HCT116 (cell line): ENCODE measurements at regions not wholly inside any gene's neighbourhood (a gene's known extent, or its start where the extent isn't known, plus 50 kb on each side); places are given as distances from the start of the nearest gene placed in this dataset.

Experiments used
- ATAC-seq: fragments of 200-7000 bp; cut with Tn5 transposase; 2 replicates; pipeline ENCODE4 v1.9.1; 2020; ENCODE audit warnings: mild to moderate bottlenecking, moderate library complexity
- BruUV-seq: library from RNA; stranded (reverse); fragments of 400-500 nt; replicated peaks from 2 replicates; lab custom pipeline; 2021; lab: Mats Ljungman, UMichigan
- CTCF ChIA-PET: fragments of 300-600 bp; sonication (Branson Sonifier 250); formaldehyde crosslinking; loops from one replicate; lab custom pipeline; 2021; ENCODE audit warnings: antibody characterized with exemption; lab: Charles Lee
- POLR2A ChIA-PET: fragments of 300-600, 350-600 bp; sonication (Branson Sonifier 250); formaldehyde crosslinking; loops from one replicate; lab custom pipeline; 2021; ENCODE audit warnings: antibody characterized with exemption; lab: Charles Lee
- RAD21 ChIA-PET, 2 experiments: fragments of 300-600 bp; sonication (Branson Sonifier 250); formaldehyde crosslinking; loops; one replicate each; lab custom pipeline; 2023; ENCODE audit warnings: low total read pairs in 2 of 2; ENCODE audit not compliant: uncharacterized antibody in 2 of 2, unreplicated experiment in 2 of 2, low non-redundant PET in 1 of 2; lab: Charles Lee
- DNase-seq: peaks from one replicate; pipeline ENCODE4 v3.0.0-alpha.2; 2010; ENCODE audit warnings: low read depth, low spot score
- H2AFZ ChIP-seq: fragments of 200-600 bp; shearing (Covaris generic), sonication (generic); 2 replicates; pipeline ENCODE4 v1.6.1; 2017; ENCODE audit warnings: low read depth, mixed run types, mixed read lengths, antibody characterized with exemption, low read length; ENCODE audit not compliant: poor library complexity, severe bottlenecking
- H3K27ac ChIP-seq: 2 replicates; pipeline ENCODE4 v1.5.1; 2012; ENCODE audit warnings: low read depth, low read length
- H3K27me3 ChIP-seq: fragments of 200-600 bp; sonication (generic); 2 replicates; pipeline ENCODE4 v1.6.1; 2016; ENCODE audit warnings: mixed run types, low read length, mixed read lengths; ENCODE audit not compliant: insufficient read depth
- H3K36me3 ChIP-seq, 2 experiments: fragments of 200-500 bp in 1 of 2; fragments of 200-600 bp in 1 of 2; sonication (Bioruptor generic) in 1 of 2; sonication (generic) in 1 of 2; 2 replicates each; pipeline versions ENCODE4 v1.5.1 to v1.6.1; 2014 to 2016; ENCODE audit warnings: low read length in 2 of 2, inconsistent platforms in 1 of 2, mixed read lengths in 1 of 2, mixed run types in 1 of 2; ENCODE audit not compliant: insufficient read depth in 2 of 2, control insufficient read depth in 1 of 2
- H3K4me1 ChIP-seq, 2 experiments: fragments of 200-600 bp in 1 of 2; sonication (generic) in 1 of 2; 2 replicates each; pipeline versions ENCODE4 v1.5.1 to v1.6.1; 2012 to 2017; ENCODE audit warnings: low read length in 2 of 2, inconsistent platforms in 1 of 2, mild to moderate bottlenecking in 1 of 2, mixed read lengths in 1 of 2, mixed run types in 1 of 2, moderate library complexity in 1 of 2; ENCODE audit not compliant: insufficient read depth in 2 of 2, control insufficient read depth in 1 of 2
- H3K4me2 ChIP-seq: fragments of 200-600 bp; sonication (generic); 2 replicates; pipeline ENCODE4 v1.6.1; 2017; ENCODE audit warnings: mixed run types, low read length, mixed read lengths
- H3K4me3 ChIP-seq, 2 experiments: fragments of 200-600 bp in 1 of 2; sonication (generic) in 1 of 2; replicated peaks in 1 of 2; 2 replicates each; pipeline ENCODE4 v1.5.1; 2011 to 2016; ENCODE audit warnings: low read length in 2 of 2, control low read depth in 1 of 2, low read depth in 1 of 2, mild to moderate bottlenecking in 1 of 2, mixed read lengths in 1 of 2, mixed run types in 1 of 2
- H3K79me2 ChIP-seq: fragments of 200-600 bp; sonication (generic); 2 replicates; pipeline ENCODE4 v1.6.1; 2017; ENCODE audit warnings: mild to moderate bottlenecking, mixed run types, low read length, moderate library complexity, mixed read lengths; ENCODE audit not compliant: insufficient read depth
- H3K9ac ChIP-seq: fragments of 200-600 bp; sonication (generic); 2 replicates; pipeline ENCODE4 v1.6.1; 2016; ENCODE audit warnings: low read length, mixed read lengths
- H3K9me2 ChIP-seq: fragments of 200-600 bp; sonication (generic), shearing (Covaris generic); 2 replicates; pipeline ENCODE4 v1.6.1; 2017; ENCODE audit warnings: mixed run types, mild to moderate bottlenecking, moderate library complexity; ENCODE audit not compliant: insufficient read depth
- H3K9me3 ChIP-seq, 2 experiments: fragments of 200-500 bp in 1 of 2; fragments of 200-600 bp in 1 of 2; sonication (Bioruptor generic) in 1 of 2; sonication (generic) in 1 of 2; 2 replicates each; pipeline ENCODE4 v1.6.1; 2014 to 2017; ENCODE audit warnings: low read length in 2 of 2, mixed read lengths in 2 of 2, inconsistent platforms in 1 of 2, low read depth in 1 of 2, mild to moderate bottlenecking in 1 of 2, mixed run types in 1 of 2, moderate library complexity in 1 of 2; ENCODE audit not compliant: control insufficient read depth in 1 of 2, insufficient read depth in 1 of 2
- H4K20me1 ChIP-seq: fragments of 200-600 bp; sonication (generic), shearing (Covaris generic); 2 replicates; pipeline ENCODE4 v1.6.1; 2017; ENCODE audit warnings: mixed run types, mild to moderate bottlenecking, moderate library complexity; ENCODE audit not compliant: insufficient read depth
- ELF1 ChIP-seq: IDR thresholded peaks from 2 replicates; pipeline ENCODE4 v1.6.1; 2012; ENCODE audit warnings: low read depth, borderline replicate concordance
- EZH2 ChIP-seq: fragments of 200-600 bp; sonication (generic); IDR thresholded peaks from 2 replicates; pipeline ENCODE4 v1.6.1; 2017; ENCODE audit warnings: antibody characterized with exemption, mixed run types
- EZH2phosphoT487 ChIP-seq: fragments of 200-600 bp; IDR thresholded peaks from 2 replicates; pipeline ENCODE4 v1.6.1; 2018; ENCODE audit warnings: antibody characterized with exemption, borderline replicate concordance
- POLR2AphosphoS5 ChIP-seq: IDR thresholded peaks from 2 replicates; pipeline ENCODE4 v1.6.1; 2011; ENCODE audit warnings: mild to moderate bottlenecking, low read depth, low read length, moderate library complexity
- RAD21 ChIP-seq: IDR thresholded peaks from 2 replicates; pipeline ENCODE4 v1.6.1; 2012; ENCODE audit warnings: low read depth, mild to moderate bottlenecking
- SIN3A ChIP-seq: IDR thresholded peaks from 2 replicates; pipeline ENCODE4 v1.6.1; 2012; ENCODE audit warnings: low read depth
- SP1 ChIP-seq: IDR thresholded peaks from 2 replicates; pipeline ENCODE4 v1.6.1; 2012; ENCODE audit warnings: low read depth
- SRF ChIP-seq: IDR thresholded peaks from 2 replicates; pipeline ENCODE4 v1.6.1; 2012; ENCODE audit warnings: low read depth
- TCF7L2 ChIP-seq: IDR thresholded peaks from 2 replicates; pipeline ENCODE4 v1.7.0; 2011; ENCODE audit warnings: borderline replicate concordance, inconsistent platforms; ENCODE audit not compliant: insufficient read depth, insufficient read length; ENCODE audit errors: extremely low read depth
- YY1 ChIP-seq: IDR thresholded peaks from 2 replicates; pipeline ENCODE4 v1.6.1; 2011; ENCODE audit warnings: low read length, low read depth, moderate library complexity, mild to moderate bottlenecking; ENCODE audit not compliant: insufficient replicate concordance; ENCODE audit errors: extremely low read depth
- ZNF274 ChIP-seq: fragments of 200-500 bp; sonication (Bioruptor generic); IDR thresholded peaks from 2 replicates; pipeline ENCODE4 v1.6.1; 2014; ENCODE audit warnings: mild to moderate bottlenecking, low read depth, low read length, inconsistent platforms
- intact Hi-C: fragments of 100-400 bp; cut with micrococcal nuclease; formaldehyde crosslinking; loops from 2 replicates; pipeline ENCODE4 v1.10.0; 2022
- TF ChIP-seq, protein P1 (sequence below): IDR thresholded peaks from 2 replicates; pipeline ENCODE4 v1.6.1; 2012
- TF ChIP-seq, protein P2 (sequence below): IDR thresholded peaks from 2 replicates; pipeline ENCODE4 v1.6.1; 2011; ENCODE audit warnings: mild to moderate bottlenecking, low read length, moderate library complexity; ENCODE audit not compliant: insufficient replicate concordance; ENCODE audit errors: extremely low read depth
- TF ChIP-seq, protein P3 (sequence below): IDR thresholded peaks from 2 replicates; pipeline ENCODE4 v1.6.1; 2012; ENCODE audit warnings: low read depth
- TF ChIP-seq, protein P4 (sequence below), 3 experiments: fragments of 200-600 bp in 1 of 3; sonication (generic) in 1 of 3; IDR thresholded peaks in 2 of 3; conservative IDR thresholded peaks in 1 of 3; 2 replicates each; pipeline ENCODE4 v1.5.1; 2012 to 2017; ENCODE audit warnings: low read depth in 2 of 3, low read length in 2 of 3, antibody characterized with exemption in 1 of 3, borderline replicate concordance in 1 of 3, control low read depth in 1 of 3, mild to moderate bottlenecking in 1 of 3, mixed read lengths in 1 of 3, mixed run types in 1 of 3, moderate library complexity in 1 of 3; ENCODE audit not compliant: insufficient read depth in 1 of 3

DNA sequence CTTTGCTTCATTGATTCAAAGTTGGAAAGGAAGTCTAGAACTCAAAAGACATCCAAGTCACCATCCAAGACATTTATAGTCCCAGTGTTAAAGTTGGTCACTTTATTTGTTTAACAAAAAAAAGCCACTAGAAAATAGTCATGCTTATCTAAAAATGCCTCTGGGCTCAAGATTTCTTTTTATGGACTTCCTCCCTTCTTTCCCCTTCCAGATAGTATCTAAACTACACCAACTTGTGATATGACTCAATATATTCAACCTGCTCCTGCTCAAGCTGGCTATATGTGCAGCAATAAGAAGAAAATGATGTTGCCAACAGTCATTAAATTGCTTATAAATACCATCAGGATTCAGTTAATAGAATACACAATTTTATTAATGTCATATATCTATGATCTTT is 1177.1 kb downstream of the FLRT2 start:
- intact Hi-C loops = no loop called here
- no peaks in the 10 kb centered on the region for H4K20me1 ChIP-seq
- no peaks in the 10 kb centered on the region for H3K27me3 ChIP-seq
- no peak overlapping the region for H3K9ac ChIP-seq
- no peaks in the 10 kb centered on the region for H3K36me3 ChIP-seq
- no peak for ATAC-seq
- no peaks in the 10 kb centered on the region for H3K79me2 ChIP-seq
- DNase-seq = no peak
- H2AFZ ChIP-seq = no peak overlapping the region
- POLR2A ChIA-PET = no interaction called here
- H3K4me2 ChIP-seq = no peak overlapping the region
- no peak overlapping the region for H3K27ac ChIP-seq
- H3K4me1 ChIP-seq = no peaks in the 10 kb centered on the region
- TF ChIP-seq ELF1 (no peak), SRF (no peak), EZH2 (no peak), ZNF274 (no peak), SP1 (no peak), RAD21 (no peak), POLR2AphosphoS5 (no peak), EZH2phosphoT487 (no peak), SIN3A (no peak), YY1 (no peak), TCF7L2 (no peak)
- TF ChIP-seq, protein P1, sequence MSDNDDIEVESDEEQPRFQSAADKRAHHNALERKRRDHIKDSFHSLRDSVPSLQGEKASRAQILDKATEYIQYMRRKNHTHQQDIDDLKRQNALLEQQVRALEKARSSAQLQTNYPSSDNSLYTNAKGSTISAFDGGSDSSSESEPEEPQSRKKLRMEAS = no peak
- TF ChIP-seq, protein P2, sequence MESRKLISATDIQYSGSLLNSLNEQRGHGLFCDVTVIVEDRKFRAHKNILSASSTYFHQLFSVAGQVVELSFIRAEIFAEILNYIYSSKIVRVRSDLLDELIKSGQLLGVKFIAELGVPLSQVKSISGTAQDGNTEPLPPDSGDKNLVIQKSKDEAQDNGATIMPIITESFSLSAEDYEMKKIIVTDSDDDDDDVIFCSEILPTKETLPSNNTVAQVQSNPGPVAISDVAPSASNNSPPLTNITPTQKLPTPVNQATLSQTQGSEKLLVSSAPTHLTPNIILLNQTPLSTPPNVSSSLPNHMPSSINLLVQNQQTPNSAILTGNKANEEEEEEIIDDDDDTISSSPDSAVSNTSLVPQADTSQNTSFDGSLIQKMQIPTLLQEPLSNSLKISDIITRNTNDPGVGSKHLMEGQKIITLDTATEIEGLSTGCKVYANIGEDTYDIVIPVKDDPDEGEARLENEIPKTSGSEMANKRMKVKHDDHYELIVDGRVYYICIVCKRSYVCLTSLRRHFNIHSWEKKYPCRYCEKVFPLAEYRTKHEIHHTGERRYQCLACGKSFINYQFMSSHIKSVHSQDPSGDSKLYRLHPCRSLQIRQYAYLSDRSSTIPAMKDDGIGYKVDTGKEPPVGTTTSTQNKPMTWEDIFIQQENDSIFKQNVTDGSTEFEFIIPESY = no peak
- TF ChIP-seq, protein P3, sequence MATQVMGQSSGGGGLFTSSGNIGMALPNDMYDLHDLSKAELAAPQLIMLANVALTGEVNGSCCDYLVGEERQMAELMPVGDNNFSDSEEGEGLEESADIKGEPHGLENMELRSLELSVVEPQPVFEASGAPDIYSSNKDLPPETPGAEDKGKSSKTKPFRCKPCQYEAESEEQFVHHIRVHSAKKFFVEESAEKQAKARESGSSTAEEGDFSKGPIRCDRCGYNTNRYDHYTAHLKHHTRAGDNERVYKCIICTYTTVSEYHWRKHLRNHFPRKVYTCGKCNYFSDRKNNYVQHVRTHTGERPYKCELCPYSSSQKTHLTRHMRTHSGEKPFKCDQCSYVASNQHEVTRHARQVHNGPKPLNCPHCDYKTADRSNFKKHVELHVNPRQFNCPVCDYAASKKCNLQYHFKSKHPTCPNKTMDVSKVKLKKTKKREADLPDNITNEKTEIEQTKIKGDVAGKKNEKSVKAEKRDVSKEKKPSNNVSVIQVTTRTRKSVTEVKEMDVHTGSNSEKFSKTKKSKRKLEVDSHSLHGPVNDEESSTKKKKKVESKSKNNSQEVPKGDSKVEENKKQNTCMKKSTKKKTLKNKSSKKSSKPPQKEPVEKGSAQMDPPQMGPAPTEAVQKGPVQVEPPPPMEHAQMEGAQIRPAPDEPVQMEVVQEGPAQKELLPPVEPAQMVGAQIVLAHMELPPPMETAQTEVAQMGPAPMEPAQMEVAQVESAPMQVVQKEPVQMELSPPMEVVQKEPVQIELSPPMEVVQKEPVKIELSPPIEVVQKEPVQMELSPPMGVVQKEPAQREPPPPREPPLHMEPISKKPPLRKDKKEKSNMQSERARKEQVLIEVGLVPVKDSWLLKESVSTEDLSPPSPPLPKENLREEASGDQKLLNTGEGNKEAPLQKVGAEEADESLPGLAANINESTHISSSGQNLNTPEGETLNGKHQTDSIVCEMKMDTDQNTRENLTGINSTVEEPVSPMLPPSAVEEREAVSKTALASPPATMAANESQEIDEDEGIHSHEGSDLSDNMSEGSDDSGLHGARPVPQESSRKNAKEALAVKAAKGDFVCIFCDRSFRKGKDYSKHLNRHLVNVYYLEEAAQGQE = no peak
- TF ChIP-seq, protein P4, sequence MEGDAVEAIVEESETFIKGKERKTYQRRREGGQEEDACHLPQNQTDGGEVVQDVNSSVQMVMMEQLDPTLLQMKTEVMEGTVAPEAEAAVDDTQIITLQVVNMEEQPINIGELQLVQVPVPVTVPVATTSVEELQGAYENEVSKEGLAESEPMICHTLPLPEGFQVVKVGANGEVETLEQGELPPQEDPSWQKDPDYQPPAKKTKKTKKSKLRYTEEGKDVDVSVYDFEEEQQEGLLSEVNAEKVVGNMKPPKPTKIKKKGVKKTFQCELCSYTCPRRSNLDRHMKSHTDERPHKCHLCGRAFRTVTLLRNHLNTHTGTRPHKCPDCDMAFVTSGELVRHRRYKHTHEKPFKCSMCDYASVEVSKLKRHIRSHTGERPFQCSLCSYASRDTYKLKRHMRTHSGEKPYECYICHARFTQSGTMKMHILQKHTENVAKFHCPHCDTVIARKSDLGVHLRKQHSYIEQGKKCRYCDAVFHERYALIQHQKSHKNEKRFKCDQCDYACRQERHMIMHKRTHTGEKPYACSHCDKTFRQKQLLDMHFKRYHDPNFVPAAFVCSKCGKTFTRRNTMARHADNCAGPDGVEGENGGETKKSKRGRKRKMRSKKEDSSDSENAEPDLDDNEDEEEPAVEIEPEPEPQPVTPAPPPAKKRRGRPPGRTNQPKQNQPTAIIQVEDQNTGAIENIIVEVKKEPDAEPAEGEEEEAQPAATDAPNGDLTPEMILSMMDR (IDR thresholded peaks at IDR 0.05 in 2 of 3, conservative IDR thresholded peaks at IDR 0.05 in 1 of 3; ENCODE audit: borderline replicate concordance in 1 of 3, insufficient read depth in 1 of 3, low read depth in 2 of 3, low read length in 2 of 3) = no peak
- CTCF ChIA-PET = no interaction called here
- no peak overlapping the region for H3K4me3 ChIP-seq
- RAD21 ChIA-PET = no interaction called here
- no TSS peak for BruUV-seq
- H3K9me3 ChIP-seq = peaks cover 3 to 14% of the 10 kb centered on the region in 2 experiments; a peak in 2 of 4 replicates
- H3K9me2 ChIP-seq = no peaks in the 10 kb centered on the region
